Subcutaneous abdominal adipose tissue (tissue), 5 donors: ENCODE measurements at regions not wholly inside any gene's neighbourhood (a gene's known extent, or its start where the extent isn't known, plus 50 kb on each side); places are given as distances from the start of the nearest gene placed in this dataset.

Experiments used
- H3K27ac ChIP-seq: one replicate; pipeline ENCODE4 v1.7.0; 2013; ENCODE audit warnings: low read depth, mild to moderate bottlenecking, inconsistent platforms, low read length, moderate library complexity
- H3K27me3 ChIP-seq, 5 donors: one replicate each; pipeline ENCODE4 v1.7.0; 2013; ENCODE audit warnings: low read length in 5 of 5, inconsistent platforms in 1 of 5; ENCODE audit not compliant: control insufficient read depth in 5 of 5, insufficient read depth in 4 of 5
- H3K36me3 ChIP-seq, 5 donors: one replicate each; pipeline ENCODE4 v1.7.0; 2013; ENCODE audit warnings: low read length in 5 of 5; ENCODE audit not compliant: control insufficient read depth in 5 of 5, insufficient read depth in 5 of 5
- H3K4me1 ChIP-seq, 5 donors: one replicate each; pipeline ENCODE4 v1.7.0; 2013; ENCODE audit warnings: low read length in 5 of 5, mild to moderate bottlenecking in 3 of 5, moderate library complexity in 1 of 5; ENCODE audit not compliant: control insufficient read depth in 5 of 5, insufficient read depth in 5 of 5
- H3K4me3 ChIP-seq, 5 donors: one replicate each; pipeline ENCODE4 v1.7.0; 2013; ENCODE audit warnings: low read length in 5 of 5, low read depth in 1 of 5
- H3K9ac ChIP-seq, 5 donors: one replicate each; pipeline ENCODE4 v1.7.0; 2013; ENCODE audit warnings: low read length in 5 of 5, mild to moderate bottlenecking in 4 of 5, moderate library complexity in 3 of 5
- H3K9me3 ChIP-seq, 5 donors: one replicate each; pipeline ENCODE4 v1.7.0; 2013; ENCODE audit warnings: low read length in 5 of 5; ENCODE audit not compliant: control insufficient read depth in 5 of 5
- donor health status: healthy.
- donor health status: healthy.
- donor health status: healthy.
- donor health status: healthy.
- donor health status: healthy.

DNA sequence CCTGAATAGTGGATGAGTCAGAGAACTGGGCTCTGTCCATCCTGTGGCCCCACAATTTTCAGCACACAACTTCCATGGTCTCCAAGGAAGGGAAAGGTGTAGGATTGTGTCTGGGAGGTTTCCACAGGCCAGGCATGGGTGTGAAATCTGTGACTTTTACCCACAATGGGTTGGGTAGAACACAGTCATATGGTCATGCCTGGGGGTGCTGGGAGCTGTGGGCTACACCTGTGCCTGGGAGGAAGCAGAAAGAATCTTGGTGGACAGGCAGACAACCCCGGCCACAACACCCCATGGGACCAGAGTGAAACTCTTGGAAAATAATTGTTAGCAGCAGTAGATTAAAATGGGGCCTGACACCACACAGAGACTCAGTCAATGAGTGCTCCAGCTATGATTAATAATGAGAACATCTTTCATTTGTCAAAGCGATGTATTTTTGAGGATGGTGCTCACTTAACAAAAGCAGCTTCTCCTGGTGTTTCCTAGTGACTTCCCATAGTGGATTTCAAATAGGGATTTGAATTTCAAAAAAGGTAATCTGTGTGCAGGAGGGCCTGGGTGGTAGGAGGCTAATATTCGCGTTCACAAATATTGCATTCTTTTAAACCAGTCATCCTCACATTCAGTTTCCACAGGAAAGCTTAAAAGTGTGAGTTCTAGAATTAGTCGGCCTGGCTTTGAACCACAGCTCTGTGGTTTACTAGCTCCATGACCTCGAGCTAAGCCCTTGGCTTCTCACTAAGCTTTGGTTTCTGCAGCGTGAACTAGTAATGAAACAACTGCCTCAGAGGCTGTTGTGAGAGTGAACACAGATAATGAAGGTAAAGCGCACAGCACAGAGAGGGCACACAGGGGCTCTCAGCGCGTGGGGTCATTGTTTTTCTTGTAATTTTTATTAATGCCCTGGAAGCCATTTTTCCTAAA, 89.3 kb upstream of the UQCRFS1 start:
- Histone ChIP-seq H3K36me3 (no peaks in the 10 kb centered on the region), H3K9ac (no peak overlapping the region), H3K9me3 (no peaks in the 10 kb centered on the region), H3K27ac (no peak overlapping the region), H3K4me1 (no peaks in the 10 kb centered on the region), H3K27me3 (peaks cover 3 to 11% (median 4%) of the 10 kb centered on the region in 5 donors), H3K4me3 (no peak overlapping the region)

DNA sequence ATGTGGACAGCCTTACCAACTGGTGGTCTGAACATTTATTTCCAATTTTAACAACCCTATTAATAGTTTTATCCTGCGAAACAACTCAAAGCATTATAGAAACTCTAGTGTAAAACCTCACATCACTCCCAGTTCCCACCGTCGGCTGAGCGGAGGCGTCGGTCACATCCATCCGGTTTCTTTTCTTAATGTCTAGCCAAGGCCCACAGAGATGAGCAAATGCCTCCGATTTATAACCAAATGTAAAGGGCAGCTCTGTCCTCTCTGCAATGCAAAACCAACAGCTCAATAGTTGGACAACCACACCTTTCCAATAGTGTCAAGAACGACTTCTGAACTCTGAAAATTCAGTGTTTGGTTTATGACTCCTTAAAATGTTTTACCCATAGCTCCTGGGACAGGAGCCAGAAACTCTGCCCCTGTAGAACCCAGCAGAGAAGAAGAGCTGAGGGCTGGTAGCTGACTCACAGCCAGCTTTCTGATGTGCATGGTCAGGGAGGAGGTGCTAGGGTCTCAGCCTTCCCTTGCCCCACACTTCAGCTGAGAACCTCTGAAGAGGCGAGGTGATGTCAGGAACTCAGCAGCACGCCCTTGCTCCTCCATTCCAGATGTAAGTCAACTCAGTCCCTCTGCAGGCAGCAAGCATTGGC, 90.2 kb upstream of the UQCRFS1 start:
- Histone ChIP-seq H3K4me1 (no peaks in the 10 kb centered on the region), H3K36me3 (no peaks in the 10 kb centered on the region), H3K27me3 (peaks cover 3 to 11% (median 4%) of the 10 kb centered on the region in 5 donors), H3K27ac (no peak overlapping the region), H3K4me3 (no peak overlapping the region), H3K9ac (no peak overlapping the region), H3K9me3 (no peaks in the 10 kb centered on the region)

GRCh38 chr19:29303719-29304090, 90.8 kb upstream of the UQCRFS1 start:
- Histone ChIP-seq H3K27ac (no peak overlapping the region), H3K27me3 (peaks cover 7 to 14% (median 9%) of the 10 kb centered on the region in 5 donors), H3K4me1 (no peaks in the 10 kb centered on the region), H3K36me3 (no peaks in the 10 kb centered on the region), H3K9ac (no peak overlapping the region), H3K9me3 (no peaks in the 10 kb centered on the region), H3K4me3 (no peak overlapping the region)

- Histone ChIP-seq H3K27me3 (peaks cover 10 to 26% (median 18%) of the 10 kb centered on the region in 5 donors), H3K27ac (no peak overlapping the region), H3K36me3 (no peaks in the 10 kb centered on the region), H3K9me3 (no peaks in the 10 kb centered on the region), H3K4me1 (no peaks in the 10 kb centered on the region), H3K4me3 (no peak overlapping the region), H3K9ac (no peak overlapping the region)
Measured at GRCh38 chr19:29305268-29305667, 92.3 kb upstream of the UQCRFS1 start.

GRCh38 chr19:29308977-29309590, 96.1 kb upstream of the UQCRFS1 start:
- Histone ChIP-seq H3K36me3 (no peaks in the 10 kb centered on the region), H3K27ac (no peak overlapping the region), H3K27me3 (peaks cover 17 to 32% (median 26%) of the 10 kb centered on the region in 5 donors), H3K9me3 (no peaks in the 10 kb centered on the region), H3K4me1 (no peaks in the 10 kb centered on the region), H3K9ac (no peak overlapping the region), H3K4me3 (no peak overlapping the region)

GRCh38 chr19:29309637-29310036, 96.7 kb upstream of the UQCRFS1 start:
- Histone ChIP-seq H3K9ac (no peak overlapping the region), H3K9me3 (no peaks in the 10 kb centered on the region), H3K27ac (no peak overlapping the region), H3K36me3 (no peaks in the 10 kb centered on the region), H3K4me3 (no peak overlapping the region), H3K4me1 (no peaks in the 10 kb centered on the region), H3K27me3 (peaks cover 17 to 30% (median 21%) of the 10 kb centered on the region in 5 donors)

DNA sequence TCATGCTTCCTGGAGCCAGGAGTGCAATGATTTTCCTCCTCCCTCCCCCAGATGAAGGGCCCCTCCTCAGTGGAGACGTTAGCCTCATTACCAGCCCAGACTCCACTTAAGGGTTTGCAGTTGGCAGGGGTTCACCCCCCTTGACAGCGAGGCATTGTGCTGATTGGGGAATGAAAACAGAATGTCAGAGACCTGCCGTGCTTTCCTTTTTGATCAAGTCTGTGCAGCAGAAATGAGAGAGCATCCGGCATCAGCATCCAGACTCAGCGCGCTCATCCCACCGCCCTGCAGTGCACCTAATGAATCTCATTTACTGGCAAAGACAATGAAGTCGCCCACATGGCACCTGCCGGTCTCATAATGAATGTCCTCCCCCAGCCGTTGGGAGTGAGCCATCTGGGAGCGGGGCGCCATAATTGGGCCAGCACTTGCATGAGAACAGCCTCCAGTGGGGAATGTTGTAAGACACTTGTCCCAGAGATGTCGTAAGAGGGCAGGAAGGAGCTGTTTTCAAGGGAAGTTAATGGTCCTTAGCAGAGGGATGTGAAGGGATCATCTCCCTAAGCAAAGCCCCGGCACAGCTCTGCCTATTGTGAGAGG, 98.3 kb upstream of the UQCRFS1 start:
- no peak overlapping the region for H3K9ac ChIP-seq

DNA sequence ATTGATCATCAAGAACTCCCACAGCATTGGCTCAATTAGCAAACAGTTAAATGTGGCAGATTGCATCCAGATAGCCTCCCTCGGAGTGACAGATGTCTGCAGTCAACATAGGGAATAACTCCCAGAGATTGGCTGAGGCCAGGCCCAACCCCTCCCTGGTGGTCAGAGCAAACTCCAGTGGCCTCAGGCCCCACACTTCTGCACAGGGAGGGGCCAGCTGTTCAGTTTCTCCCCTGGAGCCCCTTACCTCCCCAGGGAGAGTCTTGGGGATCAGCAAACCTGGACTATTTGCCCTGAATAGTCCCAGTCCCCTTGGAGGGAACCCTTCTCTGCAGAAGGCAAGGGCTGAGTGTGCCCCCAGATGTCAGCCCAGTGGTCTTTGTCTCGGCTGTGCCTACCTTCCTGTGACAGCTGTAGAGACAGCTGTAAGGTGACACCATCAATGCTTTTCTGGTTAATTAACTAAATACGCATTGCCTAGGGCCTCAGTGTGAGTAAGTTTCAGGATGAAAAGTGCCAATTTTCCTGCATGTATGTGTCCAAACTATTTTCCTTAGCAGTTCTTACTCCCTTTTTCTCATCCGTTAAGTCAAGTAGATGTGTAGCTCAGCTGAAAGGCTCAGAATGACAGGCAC, 102.7 kb upstream of the UQCRFS1 start:
- Histone ChIP-seq H3K4me3 (no peak overlapping the region), H3K36me3 (no peaks in the 10 kb centered on the region), H3K9ac (no peak overlapping the region), H3K27ac (no peak overlapping the region), H3K9me3 (peaks cover 0 to 10% (median 0%) of the 10 kb centered on the region in 5 donors), H3K4me1 (no peaks in the 10 kb centered on the region), H3K27me3 (peaks cover 5 to 11% (median 9%) of the 10 kb centered on the region in 5 donors)

More for the DNA sequence above, 98.3 kb upstream of the UQCRFS1 start:
- no peaks in the 10 kb centered on the region for H3K4me1 ChIP-seq
- no peak overlapping the region for H3K4me3 ChIP-seq
- H3K9me3 ChIP-seq, result peaks cover 0 to 4% (median 0%) of the 10 kb centered on the region in 5 donors
- no peak overlapping the region for H3K27ac ChIP-seq
- H3K27me3 ChIP-seq, result peaks cover 13 to 27% (median 21%) of the 10 kb centered on the region in 5 donors
- H3K36me3 ChIP-seq, result no peaks in the 10 kb centered on the region

DNA sequence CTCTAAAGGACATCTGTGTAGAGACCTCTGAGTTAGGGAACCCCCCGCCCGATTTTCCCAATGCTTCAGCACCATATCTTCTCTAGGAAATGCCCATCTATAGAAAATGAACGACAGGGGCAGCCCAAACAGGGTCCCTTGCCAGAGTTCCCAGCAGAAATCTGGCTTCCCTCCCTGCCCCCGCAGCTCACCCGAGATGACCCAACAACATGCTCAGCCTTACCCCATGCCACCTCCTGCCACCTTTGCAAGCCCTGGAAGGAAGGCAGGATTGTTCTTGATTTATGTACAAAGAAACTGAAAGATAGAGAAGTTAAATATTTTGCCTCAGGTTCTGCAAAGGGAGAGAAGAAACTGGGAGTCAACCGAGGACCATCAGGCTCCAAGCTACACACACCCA, 105.6 kb upstream of the UQCRFS1 start:
- Histone ChIP-seq H3K27me3 (peaks cover 0 to 10% (median 4%) of the 10 kb centered on the region in 5 donors), H3K9me3 (peaks cover 0 to 10% (median 0%) of the 10 kb centered on the region in 5 donors), H3K4me1 (no peaks in the 10 kb centered on the region), H3K9ac (no peak overlapping the region), H3K36me3 (no peaks in the 10 kb centered on the region), H3K27ac (no peak overlapping the region), H3K4me3 (no peak overlapping the region)
